HG02798 (cell line): ENCODE measurements at regions not wholly inside any gene's neighbourhood (a gene's known extent, or its start where the extent isn't known, plus 50 kb on each side); places are given as distances from the start of the nearest gene placed in this dataset.

ENCODE experiments used
- ATAC-seq: cut with Tn5 transposase; IDR thresholded peaks from one replicate; pipeline ENCODE4 v1.9.1; 2021; ENCODE audit warnings: mild to moderate bottlenecking; ENCODE audit not compliant: unreplicated experiment, poor library complexity

GRCh38 chr1:101316256-101316655, 79.4 kb downstream of the S1PR1 start:
- ATAC-seq = no peak

DNA sequence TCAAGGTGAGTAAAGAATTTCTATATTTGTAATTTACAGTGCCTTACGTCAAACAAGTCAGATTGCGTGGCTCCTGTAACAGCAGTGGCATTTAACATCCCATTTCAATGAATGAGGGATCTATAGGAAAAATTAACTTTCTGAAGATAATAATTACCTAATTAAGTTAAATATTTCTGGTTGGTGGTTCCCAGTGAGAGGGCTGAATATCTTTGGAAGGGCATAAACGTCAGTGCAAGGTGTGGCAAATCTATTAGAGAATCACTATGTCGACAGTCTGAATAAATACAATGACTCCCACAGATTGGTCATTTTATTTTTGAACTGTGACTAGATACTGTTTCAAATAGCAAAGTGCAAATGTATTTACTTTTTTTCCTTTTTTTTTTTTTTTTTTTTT, 80.0 kb downstream of the S1PR1 start:
- no peak for ATAC-seq

DNA sequence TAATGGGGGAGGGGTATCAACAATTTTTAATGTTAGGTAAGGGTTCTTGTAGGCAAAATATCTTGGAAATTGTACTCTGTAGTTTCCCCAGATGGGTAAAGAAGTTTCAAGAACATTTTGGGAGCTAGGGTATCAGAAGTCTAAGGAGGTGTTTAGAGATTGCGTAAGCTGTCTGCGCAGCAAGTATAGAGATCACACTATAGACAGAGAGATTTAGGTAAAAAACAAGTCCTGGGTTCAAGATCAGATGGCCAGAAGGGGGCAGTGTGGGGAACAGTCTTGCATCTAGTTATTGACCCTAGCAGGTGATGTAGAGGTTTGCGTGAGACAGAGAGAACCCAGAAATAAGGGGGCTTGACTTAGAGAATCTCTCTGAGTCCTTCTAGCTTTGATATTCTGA, 80.8 kb downstream of the S1PR1 start:
- ATAC-seq = no peak

- ATAC-seq = no peak
Observed at GRCh38 chr1:101323535-101323934, 86.7 kb downstream of the S1PR1 start.

GRCh38 chr1:101325144-101325543, 88.3 kb downstream of the S1PR1 start:
- no peak for ATAC-seq

DNA sequence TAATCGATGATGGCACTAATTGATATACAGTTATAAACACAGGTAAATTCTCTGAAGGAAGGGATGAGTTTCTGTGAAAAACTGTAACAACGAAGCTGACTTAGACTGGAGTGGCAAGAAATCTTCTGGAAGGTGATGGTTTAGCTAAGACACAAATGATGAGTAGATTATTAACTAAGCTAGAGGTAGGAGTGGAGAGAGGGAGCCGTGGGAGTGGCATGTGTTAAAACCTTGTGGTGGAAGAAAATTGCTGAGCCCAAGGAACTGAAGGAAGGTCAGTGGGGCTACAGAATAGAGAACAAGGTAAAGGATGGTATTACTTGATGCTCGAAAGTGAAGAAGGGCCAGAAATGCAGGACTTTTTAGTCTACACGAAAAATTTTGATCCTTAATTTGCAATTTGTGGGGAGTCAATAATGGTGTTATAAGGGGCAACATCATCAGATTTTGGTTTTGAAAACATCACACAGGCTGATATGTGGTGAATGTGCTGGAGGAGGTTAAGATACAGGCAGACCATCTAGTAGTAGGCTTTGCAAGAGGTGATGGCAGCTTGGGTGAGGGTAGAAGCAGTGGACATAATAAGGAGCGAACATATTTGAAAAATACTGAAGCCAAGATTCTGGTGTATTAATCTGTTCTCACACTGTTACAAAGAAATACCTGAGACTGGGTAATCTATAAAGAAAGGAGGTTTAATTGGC, 93.8 kb downstream of the S1PR1 start:
- no peak for ATAC-seq

- no peak for ATAC-seq
Observed at GRCh38 chr1:101331794-101332193, 95.0 kb downstream of the S1PR1 start.

- no peak for ATAC-seq
Observed at GRCh38 chr1:101332633-101333032, 95.8 kb downstream of the S1PR1 start.

DNA sequence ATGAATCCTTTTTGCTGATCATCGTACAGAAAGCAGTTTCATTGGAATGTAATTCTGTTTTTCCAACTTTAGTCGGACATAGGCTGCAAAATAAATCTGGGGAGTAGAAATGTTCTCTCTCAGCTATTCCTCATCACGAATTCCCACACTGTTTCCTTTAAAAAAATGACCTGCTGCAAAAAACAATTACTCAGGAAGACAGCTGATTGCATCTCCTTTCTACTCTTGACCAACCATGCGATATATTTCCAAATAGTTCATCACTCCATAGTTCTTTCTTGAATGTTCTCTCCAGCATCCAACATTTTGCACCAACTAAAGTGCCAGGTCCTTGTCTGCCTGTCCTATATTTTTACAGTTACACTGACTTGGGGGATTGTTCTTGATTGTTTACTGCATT, 96.4 kb downstream of the S1PR1 start:
- ATAC-seq = no peak

- ATAC-seq = no peak
Observed at GRCh38 chr1:101337968-101338367, 101.1 kb downstream of the S1PR1 start.

DNA sequence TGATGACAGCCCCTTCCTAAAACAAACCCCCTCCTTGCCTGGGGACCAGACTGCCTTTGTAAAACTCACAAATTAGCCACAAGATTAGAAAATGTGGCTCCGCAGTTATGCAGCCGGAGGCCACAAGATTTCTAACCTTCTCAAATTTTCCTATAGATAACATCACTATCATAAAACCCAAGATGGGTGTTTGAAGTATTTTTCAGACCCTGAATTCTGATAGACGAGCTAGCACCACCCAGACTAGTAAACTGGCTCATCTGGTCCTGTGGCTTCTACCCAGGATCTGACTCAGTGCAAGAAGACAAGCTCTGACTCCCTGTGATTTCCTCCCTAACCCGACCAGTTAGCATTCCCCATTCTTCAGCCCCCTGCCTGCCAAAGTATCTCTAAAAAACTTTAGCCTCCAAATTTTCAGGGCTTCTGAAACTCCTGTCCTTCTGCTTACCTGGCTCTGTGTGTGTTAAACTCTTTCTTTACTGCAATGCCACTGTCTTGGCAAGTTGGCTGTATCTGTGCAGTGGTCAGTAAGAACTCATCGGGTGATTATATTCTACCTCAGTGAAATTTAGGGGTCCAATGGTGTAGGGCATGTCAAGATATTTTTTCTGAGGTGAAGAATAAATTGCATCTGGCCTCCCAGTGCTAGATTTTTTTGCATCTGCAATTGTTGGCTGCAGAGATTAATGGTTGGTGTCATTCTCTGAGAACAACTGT, 102.1 kb downstream of the S1PR1 start:
- no peak for ATAC-seq

DNA sequence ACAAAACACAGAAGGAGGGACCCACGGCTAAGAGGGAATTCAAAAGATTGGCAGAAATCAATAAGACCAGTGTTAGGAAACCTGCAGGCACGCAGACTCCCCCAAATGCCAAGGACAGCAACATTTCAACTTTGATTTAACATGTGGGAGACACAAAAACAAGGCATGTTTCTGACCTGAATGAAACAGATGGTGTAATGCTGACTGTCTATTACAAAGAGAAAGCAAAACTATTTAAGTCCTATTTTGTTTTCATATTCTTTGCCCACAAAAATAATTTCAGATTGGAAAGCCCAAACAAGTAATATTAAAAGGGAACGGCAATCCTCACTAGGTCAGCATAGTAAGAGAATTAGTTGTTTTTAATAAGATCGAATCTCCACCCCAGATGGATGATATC, 107.9 kb downstream of the S1PR1 start:
- ATAC-seq = peak; percentile 71

DNA sequence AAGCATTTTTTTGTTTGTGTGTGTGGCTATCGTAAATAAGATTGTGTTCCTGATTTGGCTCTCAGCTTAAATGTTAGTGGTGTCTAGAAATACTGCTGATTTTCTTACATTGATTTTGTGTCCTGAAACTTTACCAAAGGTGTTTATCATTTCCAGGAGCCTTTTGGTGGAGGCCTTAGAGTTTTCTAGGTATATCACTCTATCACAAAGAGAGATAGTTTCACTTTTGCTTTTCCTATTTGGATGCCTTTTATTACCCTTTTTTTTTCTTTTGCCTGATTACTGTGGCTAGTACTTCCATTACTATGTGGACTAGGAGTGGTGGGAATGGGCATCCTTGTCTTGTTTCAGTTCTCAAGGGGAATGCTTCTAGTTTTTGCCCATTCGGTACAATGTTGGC, 109.6 kb downstream of the S1PR1 start:
- ATAC-seq = no peak

- no peak for ATAC-seq
Observed at GRCh38 chr1:101356013-101356412, 119.2 kb downstream of the S1PR1 start.

- ATAC-seq = no peak
Observed at GRCh38 chr1:101356604-101357443, 120.0 kb downstream of the S1PR1 start.

DNA sequence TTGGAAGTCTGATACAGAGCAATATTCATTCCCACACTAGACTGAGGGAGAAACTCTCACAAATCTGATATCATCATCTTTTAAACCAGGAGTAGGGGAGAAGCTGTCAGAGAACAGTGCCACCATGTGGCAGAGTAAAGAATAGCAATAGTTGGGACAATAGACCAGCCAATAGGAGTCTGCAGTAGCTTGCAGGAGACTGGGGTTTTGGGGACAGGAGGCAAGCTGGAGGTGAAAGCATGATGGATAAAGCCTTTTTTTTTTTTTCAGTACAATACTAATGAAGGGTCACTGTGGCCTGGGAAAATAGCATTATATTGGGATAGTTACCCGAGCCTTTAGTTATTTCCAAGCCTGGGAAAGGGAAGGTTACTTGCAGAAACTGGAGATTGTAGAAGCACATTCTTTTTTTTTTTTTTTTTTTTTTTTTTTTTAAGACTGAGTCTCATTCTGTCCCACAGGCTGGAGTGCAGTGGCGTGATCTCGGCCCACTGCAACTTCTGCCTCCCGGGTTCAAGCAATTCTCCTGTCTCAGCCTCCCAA, 120.7 kb downstream of the S1PR1 start:
- peak; percentile 98 for ATAC-seq

GRCh38 chr1:101360506-101360905, 123.7 kb downstream of the S1PR1 start:
- ATAC-seq = no peak

GRCh38 chr1:101363891-101364318, 127.1 kb downstream of the S1PR1 start:
- ATAC-seq = peak; percentile 36

DNA sequence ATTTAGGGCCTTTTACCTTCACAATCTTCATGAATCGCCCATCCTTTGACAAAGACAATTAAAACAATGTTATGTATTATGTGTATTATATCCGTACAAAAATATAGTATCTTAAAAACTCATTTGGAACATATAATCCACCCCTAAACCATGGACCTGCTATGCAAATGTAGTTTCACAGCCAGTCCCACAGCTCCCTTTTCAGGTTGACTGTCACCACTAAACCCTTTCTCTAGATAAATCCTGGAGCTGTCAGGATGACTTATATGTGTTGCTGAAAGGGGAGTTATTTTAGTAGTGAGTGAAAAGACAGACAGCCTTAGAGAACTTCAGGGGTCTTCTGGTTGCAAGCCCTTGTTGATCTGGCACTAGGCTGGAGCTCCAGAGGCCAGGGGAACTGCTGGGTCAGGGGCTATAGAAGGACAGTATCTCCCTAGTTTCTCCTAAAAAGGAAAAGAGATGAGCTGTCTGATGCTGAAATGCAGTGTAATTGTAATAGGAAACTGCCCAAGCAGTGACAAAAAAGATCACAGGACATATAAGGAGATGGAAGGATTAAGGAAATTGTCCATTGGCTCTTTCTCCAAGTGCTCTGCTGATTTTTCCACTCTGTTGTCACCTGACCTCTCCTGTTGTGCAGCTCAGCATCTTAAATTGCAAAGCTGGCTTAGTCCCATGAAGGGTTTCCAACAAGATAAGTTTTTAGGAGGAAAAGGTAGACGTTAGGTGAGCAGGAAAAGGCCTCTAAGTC, 127.7 kb downstream of the S1PR1 start:
- ATAC-seq = peak; percentile 61

DNA sequence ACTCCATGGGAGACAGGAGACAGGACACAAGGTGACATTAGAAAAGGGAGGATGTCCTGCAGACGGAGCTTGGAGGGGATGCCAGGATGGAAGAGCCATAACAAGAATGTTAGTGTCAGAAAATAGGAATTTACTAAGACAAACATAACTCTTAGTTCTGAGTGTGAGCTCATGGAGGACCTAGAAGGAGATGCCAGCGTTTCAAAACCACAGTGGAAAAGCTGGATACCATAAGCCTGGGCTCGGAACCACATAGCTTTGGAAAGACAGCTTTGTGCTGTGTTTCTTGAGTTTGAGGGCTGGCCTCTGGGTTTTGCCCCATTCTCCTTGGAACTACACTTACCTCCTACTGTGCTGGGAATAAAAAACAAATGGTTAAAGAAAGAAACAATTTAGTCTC, 128.4 kb downstream of the S1PR1 start:
- ATAC-seq = no peak
